NCI-H1694 treated with DMSO at 0.1 percent for 48 hours (cell line): ENCODE measurements at regions not wholly inside any gene's neighbourhood (a gene's known extent, or its start where the extent isn't known, plus 50 kb on each side); places are given as distances from the start of the nearest gene placed in this dataset.

Source experiments
- DNase-seq: peaks from one replicate; lab custom pipeline; 2025; lab: John Stamatoyannopoulos, UW

DNA sequence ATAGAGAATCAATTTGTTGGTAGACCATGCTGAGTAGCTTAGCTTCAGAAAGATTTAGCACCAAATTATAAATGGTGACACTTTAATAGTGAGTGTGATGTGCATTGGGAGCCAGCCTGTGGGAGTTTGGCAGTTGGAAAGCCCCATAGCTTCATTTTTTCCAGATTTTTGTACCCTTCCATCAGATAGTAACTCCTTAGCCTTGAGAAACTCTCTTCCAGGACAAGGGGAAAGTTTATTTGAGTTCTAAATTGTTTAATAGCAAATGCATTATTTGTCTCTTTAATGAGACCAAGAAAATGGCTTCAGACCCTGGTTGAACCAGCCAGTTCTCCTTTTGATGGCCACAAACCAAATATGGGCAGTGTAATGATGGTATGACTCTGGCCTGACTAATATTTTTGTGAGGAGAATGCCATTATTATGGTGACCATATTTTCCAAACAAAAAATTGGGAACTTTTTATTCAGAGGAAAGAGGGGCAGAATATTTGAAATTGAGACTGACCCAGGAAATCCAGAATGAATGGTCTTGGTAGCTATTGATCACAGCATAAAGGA lies 49.8 kb downstream of the PLCE1 start:
- DNase-seq, result no peak

DNA sequence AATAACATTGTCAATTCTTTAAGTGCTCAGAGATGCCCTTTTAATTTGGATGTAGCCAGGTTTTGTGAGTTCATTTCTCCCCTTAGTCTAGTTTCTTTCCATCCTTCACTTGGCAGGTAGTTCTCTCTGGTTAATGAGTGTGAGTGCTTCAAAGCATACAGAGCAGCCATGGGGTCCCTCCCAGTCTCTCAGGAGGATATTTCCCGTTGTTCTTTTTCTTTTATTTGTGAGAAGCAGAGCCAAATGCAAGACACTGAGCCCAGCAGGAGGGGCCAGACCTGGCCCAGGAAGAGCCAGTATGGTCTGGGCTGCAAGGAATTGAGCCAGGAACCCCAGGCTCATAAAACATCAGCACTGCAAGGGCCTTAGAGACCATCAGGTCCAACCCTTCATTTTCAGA lies 52.4 kb downstream of the PLCE1 start:
- no peak for DNase-seq

DNA sequence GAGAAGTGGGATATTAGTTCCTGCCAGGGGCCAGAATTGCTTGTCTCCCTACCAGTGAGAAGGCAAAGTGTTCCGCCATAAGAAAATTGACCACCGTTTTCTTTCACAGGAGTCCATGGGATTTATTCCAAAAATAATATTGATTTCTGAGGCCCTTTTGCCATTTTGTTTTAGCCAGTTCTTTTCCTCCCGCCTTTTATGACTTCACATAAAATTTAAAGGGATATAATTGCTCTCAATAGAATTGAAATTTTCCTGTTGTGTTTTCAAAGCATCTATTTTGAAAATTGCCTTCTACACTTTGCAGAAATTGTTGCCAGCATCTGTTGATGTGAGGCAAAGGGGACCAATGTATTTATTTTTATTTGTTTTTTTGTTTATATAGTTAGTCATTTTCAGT lies 53.6 kb downstream of the PLCE1 start:
- DNase-seq, result no peak

DNA sequence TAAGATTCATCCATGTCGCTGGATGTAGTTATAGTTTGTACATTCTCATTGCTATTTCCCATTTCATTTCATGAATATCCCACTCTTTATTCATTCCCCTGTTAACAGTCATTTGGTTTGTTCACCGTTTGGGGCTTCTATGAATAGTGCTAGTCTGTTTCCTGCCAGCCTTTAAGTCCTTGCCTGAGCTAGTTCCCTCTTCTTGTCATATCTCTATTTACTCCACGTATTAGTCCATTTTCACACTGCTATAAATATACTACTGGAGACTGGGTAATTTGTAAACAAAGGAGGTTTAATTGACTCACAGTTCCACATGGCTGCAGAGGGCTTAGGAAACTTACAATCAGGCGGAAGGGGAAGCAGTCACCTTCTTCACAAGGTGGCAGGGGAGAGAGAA lies 56.2 kb downstream of the PLCE1 start:
- no peak for DNase-seq

DNA sequence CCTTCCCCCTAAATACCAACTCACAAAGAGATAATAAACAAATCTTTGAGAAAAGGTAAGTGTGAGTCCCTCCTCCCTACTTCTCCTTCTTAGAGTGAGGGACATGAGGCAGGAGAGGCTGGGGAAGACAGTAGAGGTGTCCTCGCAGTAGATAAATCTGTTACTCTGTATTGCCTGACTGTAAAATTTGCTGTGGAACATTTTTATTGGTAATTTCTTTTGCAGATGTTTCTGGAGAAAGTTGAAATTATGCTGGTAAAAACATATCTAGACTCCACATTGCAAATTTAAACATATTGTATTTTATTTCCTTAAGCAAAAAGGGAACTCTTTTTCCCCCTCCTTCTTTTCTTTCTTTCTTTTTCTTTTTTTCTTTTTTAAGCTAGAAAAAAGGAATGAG lies 58.5 kb downstream of the PLCE1 start:
- DNase-seq, result no peak

DNA sequence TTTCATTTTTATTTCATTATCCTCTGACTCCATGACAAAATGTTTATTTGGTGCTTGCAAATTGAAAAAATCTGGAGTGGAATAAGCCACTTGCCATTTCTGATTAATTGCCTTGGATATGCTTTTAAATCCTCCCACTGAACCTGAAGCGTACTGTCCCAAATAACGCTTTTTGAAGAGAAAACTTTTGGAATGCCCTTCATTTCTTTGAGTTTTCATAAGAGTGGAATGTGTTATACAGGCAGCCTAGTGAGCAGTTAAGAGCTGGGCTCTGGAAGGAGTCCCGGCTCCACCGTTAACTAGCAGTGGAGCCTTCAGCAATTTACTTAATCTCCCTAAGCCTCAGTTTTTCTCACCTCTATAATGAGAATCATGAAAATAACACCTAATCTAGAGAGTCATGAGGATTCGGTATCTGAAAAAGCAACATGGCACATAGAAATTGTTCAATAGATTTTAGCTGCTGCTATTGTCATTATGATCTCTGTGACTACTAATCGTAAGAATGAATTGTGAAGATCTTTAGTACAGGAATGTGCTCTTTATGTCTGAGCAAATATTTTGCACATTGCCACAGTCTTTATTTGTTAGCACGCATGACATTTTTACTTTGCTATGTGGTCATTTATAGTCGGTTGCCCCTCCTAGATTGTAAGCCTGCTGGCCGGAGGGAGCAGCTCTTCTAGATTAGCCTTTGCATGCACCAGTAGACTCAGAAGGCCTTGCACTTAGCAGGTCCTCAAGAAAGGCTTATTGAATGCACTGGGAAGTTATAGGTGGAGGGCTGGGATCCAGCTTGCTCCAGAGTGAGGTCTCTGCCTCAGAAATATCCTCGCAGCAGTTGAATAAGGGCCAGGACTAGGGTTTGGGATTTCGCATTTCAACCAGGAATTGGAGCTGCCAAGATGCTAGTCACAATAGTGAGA lies 59.4 kb downstream of the PLCE1 start:
- no peak for DNase-seq

DNA sequence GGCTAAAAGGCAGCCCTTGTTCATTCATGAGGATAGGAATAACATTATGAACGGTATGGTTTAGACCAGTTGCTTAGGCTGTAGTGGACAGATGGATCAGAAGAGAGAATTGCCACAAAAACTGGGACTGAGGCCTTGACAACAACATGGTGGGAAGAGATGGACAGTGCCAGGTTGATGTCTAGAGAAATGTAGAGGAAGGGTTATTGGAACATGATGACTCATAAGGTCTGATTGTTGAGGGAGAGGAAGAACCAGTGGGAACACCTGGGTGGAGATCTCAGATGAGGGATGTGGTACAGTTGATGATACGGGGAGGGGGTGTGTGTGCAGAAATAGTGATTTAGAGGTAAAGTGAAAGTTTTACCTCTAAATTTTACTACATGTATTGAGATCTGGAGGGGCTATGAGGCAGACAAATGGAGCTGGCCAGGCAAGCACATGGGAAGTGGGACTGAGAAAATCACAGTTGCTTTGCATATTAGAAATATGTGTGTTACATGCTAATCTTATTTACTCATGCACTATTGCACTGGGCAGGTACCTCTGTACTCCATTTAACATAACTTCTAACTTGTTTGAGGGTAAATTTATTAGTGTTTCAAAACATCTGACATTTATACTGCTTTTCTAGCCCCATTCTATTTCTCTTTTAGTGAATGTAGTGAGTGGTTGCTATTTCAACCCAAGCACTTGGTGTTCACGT lies 65.6 kb downstream of the PLCE1 start:
- DNase-seq, result no peak

DNA sequence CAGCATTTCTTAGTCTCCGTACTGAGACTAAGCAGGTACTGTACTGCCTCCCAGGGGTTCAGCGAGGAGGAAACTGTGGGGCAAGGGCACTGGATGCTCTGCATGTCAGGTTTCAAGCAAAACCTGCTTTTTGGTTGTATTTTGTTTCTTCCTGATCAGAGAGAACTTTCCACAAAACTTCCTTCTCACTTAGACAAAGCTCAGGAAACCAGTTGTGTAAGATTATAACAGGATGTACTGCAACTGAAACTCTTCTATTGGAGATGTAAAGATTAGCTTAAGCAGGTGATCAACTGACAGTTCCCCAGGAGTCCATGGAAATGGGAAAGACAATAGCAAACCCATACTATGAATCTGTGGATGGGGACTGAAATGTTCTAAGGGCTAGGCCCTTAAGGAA lies 67.3 kb downstream of the PLCE1 start:
- no peak for DNase-seq

DNA sequence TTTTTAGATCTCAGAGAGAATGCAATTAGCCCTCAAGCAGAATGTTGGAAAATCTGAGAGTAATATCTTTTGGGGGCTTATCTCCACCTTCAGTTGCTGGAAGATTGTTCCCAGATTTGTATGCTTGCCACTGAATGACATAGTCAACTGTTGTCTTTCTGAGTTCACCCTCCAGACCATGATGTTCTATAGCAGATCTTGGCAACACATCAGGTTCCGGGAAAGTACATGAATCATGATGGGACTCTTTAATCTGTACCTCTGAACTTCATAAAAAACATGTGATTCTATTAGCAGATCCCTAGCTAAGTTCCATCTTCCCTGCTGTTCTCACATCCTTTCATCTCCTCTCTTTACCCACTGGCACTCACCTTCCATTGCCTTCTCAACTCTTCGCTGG lies 68.9 kb downstream of the PLCE1 start:
- no peak for DNase-seq

DNA sequence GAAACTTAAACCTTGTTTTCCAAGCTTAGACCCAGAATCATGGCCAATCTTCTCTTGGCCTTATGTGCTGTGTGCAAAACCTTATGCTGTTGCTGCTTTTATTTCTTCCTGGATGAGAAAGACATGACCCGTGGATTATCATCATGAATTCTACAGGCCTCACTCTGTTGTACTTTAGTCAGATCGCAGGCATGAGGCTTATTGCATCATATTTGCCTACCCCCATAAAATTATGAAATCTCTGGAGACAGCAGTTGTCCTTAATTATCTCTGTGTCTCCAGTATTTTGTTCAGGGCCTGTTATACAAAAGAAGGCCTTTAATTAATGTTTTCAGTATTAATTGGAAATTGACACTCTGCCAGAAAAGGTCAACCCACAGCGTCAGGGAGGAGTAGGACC lies 71.6 kb downstream of the PLCE1 start:
- no peak for DNase-seq

DNA sequence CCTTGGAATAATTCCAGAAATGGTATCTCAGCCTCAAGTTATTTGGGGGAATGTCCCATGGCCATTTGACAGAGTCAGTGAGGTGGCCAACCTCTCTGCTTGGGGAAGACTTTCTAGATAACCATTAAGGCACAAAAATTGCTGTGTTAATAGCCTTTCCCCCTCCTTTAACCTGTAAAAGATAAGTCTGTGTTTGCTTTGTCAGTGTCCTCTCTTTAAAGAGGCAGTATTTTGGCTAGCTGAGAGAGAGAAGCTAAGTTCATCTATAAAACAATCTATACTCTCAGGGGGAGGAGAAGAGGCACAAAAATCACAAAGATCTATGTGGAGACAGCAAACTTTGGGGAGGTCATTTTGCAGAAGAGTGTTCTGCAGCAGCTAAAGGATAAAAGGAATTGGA lies 72.1 kb downstream of the PLCE1 start:
- DNase-seq, result no peak

DNA sequence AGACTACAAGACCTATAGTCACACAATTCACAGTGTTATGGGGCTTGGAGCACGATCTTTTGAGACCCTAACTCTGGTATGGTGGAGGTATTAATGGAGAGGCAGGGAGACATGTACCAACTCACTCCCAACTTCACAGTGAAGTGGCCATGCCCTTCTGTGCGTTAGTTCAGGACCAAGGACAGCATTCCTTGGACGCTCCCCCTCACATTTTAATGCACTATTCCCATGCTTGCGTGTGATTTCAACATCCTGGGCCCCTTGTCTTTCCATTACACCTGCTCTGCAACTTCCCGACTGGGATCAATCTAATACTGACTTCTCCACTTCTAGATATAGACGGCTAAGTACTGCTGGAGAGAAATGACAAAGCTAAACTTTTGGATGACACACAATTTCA lies 72.7 kb downstream of the PLCE1 start:
- no peak for DNase-seq

DNA sequence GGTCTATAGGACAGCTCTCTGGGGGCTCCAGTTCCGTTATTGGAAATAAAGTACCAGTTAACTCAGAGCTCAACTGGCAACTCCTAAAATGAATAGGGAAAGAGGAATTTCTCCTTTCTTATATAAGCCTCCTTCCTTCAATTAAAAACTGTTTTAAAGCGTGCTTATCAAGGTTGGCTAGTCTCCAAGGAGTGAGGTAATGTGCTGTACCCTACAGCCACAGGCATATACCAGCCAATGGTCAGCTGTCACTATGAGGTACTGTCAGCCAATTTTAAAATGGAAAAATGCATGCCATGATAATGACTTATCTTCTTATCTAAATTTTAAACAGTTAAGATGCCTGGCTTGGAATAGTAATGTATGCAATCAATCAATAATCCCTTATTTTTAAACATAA lies 76.2 kb downstream of the PLCE1 start:
- no peak for DNase-seq

DNA sequence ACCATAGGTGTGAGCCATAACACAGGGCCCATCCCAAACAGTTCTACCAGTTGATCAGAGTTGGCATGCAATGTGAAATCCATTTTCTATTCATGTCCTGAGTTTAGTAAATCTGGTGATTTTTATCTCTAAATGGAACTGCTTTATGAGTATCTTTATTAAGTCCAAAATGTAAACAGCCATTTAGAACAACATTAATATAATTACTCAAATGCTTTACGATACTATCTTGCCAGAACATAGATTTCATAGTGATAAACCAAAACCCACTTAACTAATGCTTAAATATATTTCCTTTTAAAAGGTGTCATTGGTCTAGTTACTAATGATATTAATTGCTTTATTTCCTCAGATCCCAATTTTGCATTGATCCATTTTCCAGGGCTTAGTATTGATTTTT lies 80.7 kb downstream of the PLCE1 start:
- DNase-seq, result no peak

DNA sequence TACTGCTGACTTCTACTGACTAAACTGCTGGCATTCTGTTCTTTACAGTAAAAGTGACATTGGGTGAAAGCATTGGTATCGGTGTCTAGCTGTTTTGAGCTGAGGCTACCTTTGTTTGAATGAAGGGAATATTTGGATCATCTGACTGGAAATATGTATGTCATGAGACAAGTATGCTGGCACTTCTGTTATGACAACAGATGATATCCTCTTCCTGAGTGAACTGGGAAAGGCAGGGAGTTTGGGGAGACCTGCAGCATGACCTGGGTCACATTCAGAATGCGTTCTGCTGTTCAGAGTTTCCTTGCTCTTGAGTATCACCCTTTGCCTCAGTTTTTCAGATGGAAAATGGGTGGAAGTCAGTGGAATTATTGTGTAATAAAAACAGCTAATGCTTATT lies 81.8 kb downstream of the PLCE1 start:
- DNase-seq, result no peak

DNA sequence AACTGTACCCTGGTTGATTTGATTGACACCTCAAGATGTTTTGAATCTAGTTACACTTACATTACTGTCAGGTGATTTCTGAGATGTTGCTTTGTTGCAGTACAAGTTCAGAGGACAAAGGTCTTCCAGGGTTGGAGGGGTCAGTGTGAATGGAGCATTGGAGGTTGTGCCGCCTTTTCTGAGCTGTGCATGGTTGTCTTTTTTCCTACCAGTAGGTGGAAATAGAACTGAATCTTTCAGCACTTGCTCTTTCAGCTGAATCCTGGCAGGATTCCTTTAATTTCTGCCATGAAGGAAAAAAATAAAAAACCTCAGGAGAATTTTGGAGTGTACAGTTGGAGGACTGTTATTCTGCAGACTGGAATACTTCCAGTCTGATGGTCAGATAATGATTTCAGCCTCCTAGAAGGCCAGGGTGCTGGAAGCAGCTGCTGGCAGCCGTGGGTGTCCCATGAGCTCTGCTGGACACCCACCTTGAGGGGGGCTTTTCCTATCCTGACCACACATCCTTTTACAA lies 82.7 kb downstream of the PLCE1 start:
- peak; percentile 30 for DNase-seq

DNA sequence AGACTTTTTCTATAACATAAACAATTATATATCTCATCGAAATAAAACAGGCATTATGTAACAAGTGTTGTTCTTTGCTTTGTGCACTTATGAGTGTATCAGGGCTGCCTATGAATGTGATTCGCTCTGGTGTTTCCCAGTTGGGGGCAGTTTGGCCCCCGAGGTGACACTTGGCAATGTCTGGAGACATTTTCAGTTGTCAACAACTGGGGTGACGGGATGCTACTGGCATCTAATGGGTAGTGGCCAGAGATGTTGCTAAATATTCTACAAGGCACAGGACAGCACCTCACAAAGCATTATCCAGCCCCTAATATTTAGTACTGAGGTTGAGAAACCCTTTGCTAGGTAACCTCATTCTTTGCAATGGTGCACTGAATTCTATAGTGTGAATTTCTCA lies 83.3 kb downstream of the PLCE1 start:
- DNase-seq, result no peak

DNA sequence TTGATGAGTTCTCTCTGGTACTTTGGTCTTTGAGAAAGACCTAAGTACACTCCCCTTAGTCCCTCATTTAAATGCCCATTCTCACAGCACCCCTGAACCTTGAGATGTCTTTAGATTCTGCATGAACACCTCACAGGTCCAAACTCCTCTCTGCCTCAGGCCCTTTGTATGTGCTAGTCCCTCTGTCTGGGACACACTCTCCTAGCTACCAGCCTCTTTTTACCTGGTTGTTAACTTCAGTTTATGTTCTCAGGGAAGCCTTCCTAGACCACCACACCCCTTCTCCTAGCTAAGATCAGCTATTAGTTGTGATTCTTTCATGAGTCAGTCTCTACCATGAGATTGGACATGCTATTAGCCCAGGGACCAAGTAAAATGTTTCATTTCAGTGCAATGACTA lies 86.4 kb downstream of the PLCE1 start:
- no peak for DNase-seq

DNA sequence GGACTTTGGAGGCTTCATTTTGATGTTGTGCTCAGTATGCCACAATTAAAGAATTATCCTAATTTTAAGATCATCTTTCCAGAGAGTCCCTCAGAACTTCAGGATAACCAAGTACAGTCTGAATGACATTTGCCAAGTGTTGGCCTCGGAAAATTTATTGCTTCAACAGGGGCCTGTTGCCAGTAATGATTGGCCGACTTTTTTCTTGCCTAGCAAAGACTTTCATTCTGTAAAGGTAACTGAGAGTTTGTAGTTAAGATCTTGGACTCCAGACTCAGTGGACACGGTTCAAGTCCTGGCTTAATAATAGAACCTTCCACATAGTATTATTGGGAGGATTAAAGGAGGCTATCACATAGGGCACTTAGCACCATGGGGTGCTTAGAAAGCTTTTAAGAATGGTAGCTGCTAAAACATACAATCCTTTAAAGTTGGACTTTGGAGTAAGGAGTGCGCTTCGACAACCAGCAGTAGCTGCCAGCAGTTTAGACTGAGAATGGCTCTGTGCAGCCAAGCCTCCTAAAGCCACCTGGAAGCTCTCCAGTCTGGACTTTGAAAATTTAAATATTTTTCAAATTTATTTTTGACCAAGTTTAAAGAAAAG lies 90.0 kb downstream of the PLCE1 start:
- no peak for DNase-seq

DNA sequence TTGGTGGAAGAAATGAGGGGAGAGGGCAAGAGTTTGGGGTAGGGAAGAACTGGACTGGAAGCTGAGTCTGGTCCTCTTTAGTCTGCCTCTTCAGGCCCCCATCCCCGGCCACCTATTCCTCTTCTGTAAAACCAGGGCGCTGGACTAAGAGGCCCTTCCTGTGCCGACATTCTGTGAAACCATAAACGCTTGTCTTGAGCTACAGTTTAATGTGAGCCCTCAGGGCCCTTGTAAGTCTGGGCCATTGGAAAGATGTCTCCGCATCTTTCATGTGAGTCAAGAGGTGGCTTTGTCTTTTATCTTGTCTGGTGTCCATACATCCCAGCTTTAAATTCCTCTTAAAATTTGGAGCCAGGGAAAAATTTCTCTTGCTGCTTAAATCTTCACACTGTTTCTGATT lies 90.6 kb downstream of the PLCE1 start:
- no peak for DNase-seq

DNA sequence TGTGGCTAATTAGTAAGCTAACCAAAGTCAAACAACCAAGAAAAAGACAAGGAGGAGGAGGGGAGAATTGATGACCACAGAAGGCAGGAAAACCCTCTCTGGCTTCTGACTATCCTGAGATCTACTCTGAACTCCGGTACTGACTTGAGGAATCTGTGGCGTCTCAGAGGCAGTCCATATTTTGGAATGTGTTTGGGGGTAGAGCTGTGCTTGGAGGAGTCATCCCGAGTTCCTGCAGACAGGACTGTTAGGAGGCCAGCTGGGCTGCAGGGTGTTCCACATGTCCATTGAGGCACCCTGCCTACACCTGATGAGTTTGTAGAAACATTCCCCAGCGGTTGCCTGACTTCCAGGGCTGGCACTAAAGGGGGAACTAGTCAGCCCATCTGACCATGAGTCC lies 91.6 kb downstream of the PLCE1 start:
- DNase-seq, result no peak

DNA sequence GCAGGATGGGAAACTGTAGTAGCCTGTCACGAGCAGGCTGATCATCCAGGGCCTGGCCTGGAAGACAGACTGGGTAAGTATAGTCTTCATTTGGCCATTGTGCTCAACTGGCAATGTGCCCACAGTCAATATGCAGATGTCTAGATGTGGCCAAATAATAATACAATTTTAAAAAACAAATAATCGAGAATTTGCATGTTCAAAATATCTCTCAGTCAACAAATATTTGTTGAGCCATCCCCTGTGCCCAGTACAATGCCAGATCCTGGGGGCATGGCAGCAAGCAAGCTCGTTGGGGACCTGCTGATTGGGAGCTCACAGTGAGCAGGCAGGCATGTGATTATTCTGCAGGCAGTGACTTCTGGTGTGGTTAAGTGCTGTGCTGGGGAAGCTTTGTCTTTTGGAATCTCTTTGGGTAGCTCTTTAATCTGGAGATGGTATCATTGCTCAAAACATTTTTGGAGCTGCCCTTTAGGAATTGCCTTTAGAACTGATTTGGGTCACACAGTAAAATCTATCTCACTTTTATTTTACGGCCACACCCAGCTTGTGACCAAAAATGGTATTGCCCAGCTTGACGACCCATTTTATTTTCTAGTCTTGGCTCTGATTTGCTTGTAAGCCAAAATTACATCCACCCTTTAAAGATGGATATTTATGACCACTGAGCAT lies 92.2 kb downstream of the PLCE1 start:
- DNase-seq, result no peak
